PC-9 (cell line): ENCODE measurements at regions not wholly inside any gene's neighbourhood (a gene's known extent, or its start where the extent isn't known, plus 50 kb on each side); places are given as distances from the start of the nearest gene placed in this dataset.

ENCODE experiments used
- BruUV-seq: library from RNA; stranded (reverse); fragments of 400-500 nt; replicated peaks from 2 replicates; lab custom pipeline; 2021; lab: Mats Ljungman, UMichigan
- CTCF ChIA-PET: fragments of 300-600 bp; sonication (Branson Sonifier 250); formaldehyde crosslinking; loops from one replicate; lab custom pipeline; 2022; ENCODE audit warnings: antibody characterized with exemption; lab: Charles Lee
- POLR2A ChIA-PET: fragments of 300-600 bp; sonication (Branson Sonifier 250); formaldehyde crosslinking; loops from one replicate; lab custom pipeline; 2022; ENCODE audit warnings: antibody characterized with exemption; ENCODE audit not compliant: unreplicated experiment; lab: Charles Lee
- DNase-seq, 2 experiments: peaks; one replicate each; pipeline versions ENCODE4 v3.0.0 to v3.0.0-alpha.2; 2015 to 2022; ENCODE audit warnings: mixed read lengths in 1 of 2
- H2AFZ ChIP-seq: fragments of 200-600 bp; sonication (generic); 2 replicates; pipeline ENCODE4 v1.8.1; 2017; ENCODE audit warnings: antibody characterized with exemption
- H3F3A ChIP-seq: fragments of 200-600 bp; sonication (generic); 2 replicates; pipeline ENCODE4 v1.8.1; 2017; ENCODE audit warnings: antibody characterized with exemption, mild to moderate bottlenecking, low read depth; ENCODE audit not compliant: insufficient read depth
- H3K27ac ChIP-seq: fragments of 200-600 bp; sonication (generic); 2 replicates; pipeline ENCODE4 v1.6.1; 2016; ENCODE audit warnings: mixed run types
- H3K27me3 ChIP-seq: fragments of 200-600 bp; sonication (generic); 2 replicates; pipeline ENCODE4 v1.6.1; 2016; ENCODE audit warnings: low read depth, mixed run types; ENCODE audit not compliant: insufficient read depth
- H3K36me3 ChIP-seq: fragments of 200-600 bp; sonication (generic); 2 replicates; pipeline ENCODE4 v1.6.1; 2016; ENCODE audit warnings: low read depth, mixed run types
- H3K4me1 ChIP-seq: fragments of 200-600 bp; sonication (generic); replicated peaks from 2 replicates; pipeline ENCODE4 v1.6.1; 2016; ENCODE audit warnings: mixed run types; ENCODE audit not compliant: insufficient read depth
- H3K4me2 ChIP-seq: fragments of 200-600 bp; sonication (generic); 2 replicates; pipeline ENCODE4 v1.6.1; 2017; ENCODE audit warnings: mixed run types
- H3K4me3 ChIP-seq: fragments of 200-600 bp; sonication (generic); 2 replicates; pipeline ENCODE4 v1.6.1; 2016; ENCODE audit warnings: mixed run types
- H3K79me2 ChIP-seq: fragments of 200-600 bp; sonication (generic); 2 replicates; pipeline ENCODE4 v1.6.1; 2017; ENCODE audit warnings: low read depth, mixed run types
- H3K9me2 ChIP-seq: fragments of 200-600 bp; sonication (generic); 2 replicates; pipeline ENCODE4 v1.8.1; 2017; ENCODE audit warnings: mild to moderate bottlenecking; ENCODE audit not compliant: insufficient read depth
- H3K9me3 ChIP-seq: fragments of 200-600 bp; sonication (generic); 2 replicates; pipeline ENCODE4 v1.8.1; 2016; ENCODE audit warnings: low read depth; ENCODE audit not compliant: insufficient read depth
- H4K20me1 ChIP-seq: fragments of 200-600 bp; sonication (generic); 2 replicates; pipeline ENCODE4 v1.8.1; 2017; ENCODE audit not compliant: insufficient read depth
- CTCF ChIP-seq: fragments of 200-600 bp; sonication (generic); conservative IDR thresholded peaks from 2 replicates; pipeline ENCODE4 v1.6.1; 2017; ENCODE audit warnings: mixed run types, antibody characterized with exemption, mild to moderate bottlenecking, moderate library complexity
- EZH2 ChIP-seq: fragments of 200-600 bp; sonication (generic); IDR thresholded peaks from 2 replicates; pipeline ENCODE4 v1.8.0; 2017; ENCODE audit warnings: antibody characterized with exemption, low read depth
- intact Hi-C: fragments of 100-400 bp; cut with micrococcal nuclease; formaldehyde crosslinking; loops from one replicate; pipeline ENCODE4 v1.10.0; 2022; ENCODE audit not compliant: unreplicated experiment

DNA sequence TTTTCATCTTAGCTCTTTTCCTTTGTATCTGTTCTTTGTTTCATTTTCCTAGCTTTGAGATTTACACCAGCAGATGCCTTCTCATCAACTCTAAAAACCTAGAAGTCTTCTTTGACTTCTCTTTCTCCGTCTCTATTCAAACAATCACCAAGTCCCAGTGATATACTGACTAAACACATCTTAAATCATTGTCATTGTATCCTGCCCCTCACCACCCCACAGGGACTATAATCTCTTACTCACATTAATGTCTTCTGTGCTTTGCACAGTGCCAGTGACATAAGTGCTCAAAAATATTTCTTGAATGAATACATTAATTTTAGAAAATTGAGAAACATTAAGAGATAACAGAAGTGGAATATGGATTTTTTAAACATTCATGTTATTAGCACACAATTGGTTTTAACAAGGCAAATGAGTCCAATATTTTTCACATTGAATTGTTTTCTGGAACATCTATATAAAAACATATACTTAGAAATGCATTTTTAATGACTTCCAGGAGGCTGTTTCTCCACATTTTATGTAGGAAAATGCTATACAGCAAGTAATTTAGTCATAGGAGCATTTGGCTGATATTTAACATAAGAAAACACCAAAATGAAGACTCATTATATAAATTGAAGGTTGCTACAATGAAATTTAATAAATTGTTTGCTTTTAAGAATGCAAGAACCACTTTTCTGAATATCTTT, 472.8 kb upstream of the PRICKLE1 start:
- intact Hi-C loops: no loop called here
- Histone ChIP-seq H3K4me1 (no peaks in the 10 kb centered on the region), H3K9me2 (no peaks in the 10 kb centered on the region), H4K20me1 (no peaks in the 10 kb centered on the region), H3K4me2 (no peak overlapping the region), H3K4me3 (no peak overlapping the region), H3K36me3 (no peaks in the 10 kb centered on the region), H3K9me3 (no peaks in the 10 kb centered on the region; the same call in 1 of the 2 replicates), H3K27ac (no peak overlapping the region), H3K79me2 (no peaks in the 10 kb centered on the region), H3F3A (no peaks in the 10 kb centered on the region), H2AFZ (peak overlapping the region; percentile 58; the same call in 1 of the 2 replicates), H3K27me3 (no peaks in the 10 kb centered on the region)
- BruUV-seq: no TSS peak
- DNase-seq: no peak
- TF ChIP-seq CTCF (no peak), EZH2 (no peak)
- ChIA-PET POLR2A (no interaction called here), CTCF (no interaction called here)

- Histone ChIP-seq H3K9me3 (peaks cover under 1% of the 10 kb centered on the region; the same call in 1 of the 2 replicates), H3K79me2 (no peaks in the 10 kb centered on the region), H3K27ac (no peak overlapping the region), H3K36me3 (no peaks in the 10 kb centered on the region), H4K20me1 (no peaks in the 10 kb centered on the region), H3K27me3 (no peaks in the 10 kb centered on the region), H3K4me1 (no peaks in the 10 kb centered on the region), H3K4me2 (no peak overlapping the region), H3K9me2 (no peaks in the 10 kb centered on the region), H3K4me3 (no peak overlapping the region), H2AFZ (no peak overlapping the region), H3F3A (no peaks in the 10 kb centered on the region)
- intact Hi-C loops: no loop called here
- TF ChIP-seq CTCF (no peak), EZH2 (no peak)
- POLR2A ChIA-PET: no interaction called here
- BruUV-seq: no TSS peak
- DNase-seq: no peak
- CTCF ChIA-PET: interaction anchor here (0.6 kb wide), 1 partner anchor 430 kb away, joined by 3 read pairs; no protein-coding TSS in a partner anchor
Measured at GRCh38 chr12:43060742-43061141, 471.2 kb upstream of the PRICKLE1 start.

DNA sequence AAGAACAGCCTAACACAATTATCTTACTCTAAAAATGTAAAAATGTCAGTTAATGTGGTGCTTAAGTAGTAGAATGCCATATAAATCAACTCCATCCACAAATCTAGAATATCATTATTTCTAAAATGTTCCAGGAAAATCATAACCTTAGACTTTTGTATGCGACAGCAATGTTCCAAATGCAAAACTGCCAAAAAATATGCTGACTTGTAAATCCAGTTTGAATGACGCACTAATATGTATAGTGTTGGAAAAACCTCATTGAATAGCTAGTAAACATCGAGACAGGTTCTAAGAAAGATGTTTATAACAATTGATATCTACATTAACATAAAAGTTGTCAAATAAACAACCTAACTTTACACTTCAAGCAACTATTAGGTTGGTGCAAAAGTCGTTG, 469.1 kb upstream of the PRICKLE1 start:
- no peaks in the 10 kb centered on the region for H3K36me3 ChIP-seq
- H3K27me3 ChIP-seq: no peaks in the 10 kb centered on the region
- H2AFZ ChIP-seq: no peak overlapping the region
- TF ChIP-seq CTCF (no peak), EZH2 (no peak)
- CTCF ChIA-PET: no interaction called here
- H4K20me1 ChIP-seq: no peaks in the 10 kb centered on the region
- no peak overlapping the region for H3K4me2 ChIP-seq
- H3K27ac ChIP-seq: no peak overlapping the region
- H3K9me3 ChIP-seq: peaks cover 5% of the 10 kb centered on the region; the same call in 1 of the 2 replicates
- no peaks in the 10 kb centered on the region for H3K79me2 ChIP-seq
- no peak overlapping the region for H3K4me3 ChIP-seq
- H3K4me1 ChIP-seq: no peaks in the 10 kb centered on the region
- H3K9me2 ChIP-seq: no peaks in the 10 kb centered on the region; the same call in 1 of the 2 replicates
- H3F3A ChIP-seq: no peaks in the 10 kb centered on the region
- BruUV-seq: no TSS peak
- intact Hi-C loops: no loop called here
- DNase-seq: no peak
- POLR2A ChIA-PET: no interaction called here
